HFF-Myc (cell line): ENCODE measurements at regions not wholly inside any gene's neighbourhood (a gene's known extent, or its start where the extent isn't known, plus 50 kb on each side); places are given as distances from the start of the nearest gene placed in this dataset.

ENCODE experiments used
- DNase-seq: peaks from one replicate; pipeline ENCODE4 v3.0.0-alpha.2; 2011; ENCODE audit warnings: low read depth; ENCODE audit errors: extremely low read depth
- H3K4me3 ChIP-seq: replicated peaks from 2 replicates; pipeline ENCODE4 v1.5.1; 2011; ENCODE audit warnings: low read depth, mild to moderate bottlenecking, control low read depth, low read length
- CTCF ChIP-seq: IDR thresholded peaks from 2 replicates; pipeline ENCODE4 v1.5.1; 2012; ENCODE audit warnings: mild to moderate bottlenecking, low read depth, low read length, control low read depth; ENCODE audit errors: missing control alignments

- no peak overlapping the region for H3K4me3 ChIP-seq
- TF ChIP-seq CTCF: no peak
- DNase-seq: no peak
Measured at GRCh38 chr12:67758521-67758920, 110.0 kb downstream of the DYRK2 start.

GRCh38 chr12:67759829-67760228 is 111.3 kb downstream of the DYRK2 start:
- no peak for TF ChIP-seq CTCF
- H3K4me3 ChIP-seq: no peak overlapping the region
- no peak for DNase-seq

- TF ChIP-seq CTCF: no peak
- DNase-seq: no peak
- H3K4me3 ChIP-seq: no peak overlapping the region
Measured at GRCh38 chr12:67760586-67761275, 112.2 kb downstream of the DYRK2 start.

GRCh38 chr12:67761566-67761965 is 113.0 kb downstream of the DYRK2 start:
- TF ChIP-seq CTCF: no peak
- DNase-seq: no peak
- no peak overlapping the region for H3K4me3 ChIP-seq

- DNase-seq: no peak
- no peak for TF ChIP-seq CTCF
- H3K4me3 ChIP-seq: no peak overlapping the region
Measured at GRCh38 chr12:67764055-67764454, 115.5 kb downstream of the DYRK2 start.

GRCh38 chr12:67764946-67765619 is 116.5 kb downstream of the DYRK2 start:
- no peak for TF ChIP-seq CTCF
- H3K4me3 ChIP-seq: no peak overlapping the region
- no peak for DNase-seq
